Natural killer cell (primary cell): ENCODE measurements at regions not wholly inside any gene's neighbourhood (a gene's known extent, or its start where the extent isn't known, plus 50 kb on each side); places are given as distances from the start of the nearest gene placed in this dataset.

Source experiments
- ATAC-seq, 3 donors: fragments of 150-1000 bp in 2 of 3; fragments of 200-7000 bp in 1 of 3; cut with Tn5 transposase; 1 replicate in 1 of 3; 2 replicates in 2 of 3; pipeline ENCODE4 v1.10.0; 2021; ENCODE audit warnings: mild to moderate bottlenecking in 2 of 3, moderate library complexity in 2 of 3
- DNase-seq, 2 donors: peaks; one replicate each; pipeline versions ENCODE4 v3.0.0 to v3.0.0-alpha.2; 2013 to 2021; ENCODE audit warnings: mixed read lengths in 1 of 2
- H3K27ac ChIP-seq: one replicate; pipeline ENCODE4 v1.5.1; 2013; ENCODE audit warnings: mild to moderate bottlenecking, low read length
- H3K27me3 ChIP-seq: one replicate; pipeline ENCODE4 v1.6.1; 2013; ENCODE audit warnings: low read length; ENCODE audit not compliant: control insufficient read depth, insufficient read depth
- H3K36me3 ChIP-seq: one replicate; pipeline ENCODE4 v1.6.1; 2013; ENCODE audit warnings: low read length; ENCODE audit not compliant: control insufficient read depth, insufficient read depth
- H3K4me1 ChIP-seq: one replicate; pipeline ENCODE4 v1.6.1; 2013; ENCODE audit warnings: low read length; ENCODE audit not compliant: control insufficient read depth, insufficient read depth
- H3K4me3 ChIP-seq: one replicate; pipeline ENCODE4 v1.5.1; 2013; ENCODE audit warnings: low read length
- H3K9me3 ChIP-seq: one replicate; pipeline ENCODE4 v1.6.1; 2013; ENCODE audit warnings: low read length; ENCODE audit not compliant: control insufficient read depth, insufficient read depth
- H3K27ac Mint-ChIP-seq, 2 donors: one replicate each; pipeline ENCODE4 v1.8.0; 2022; ENCODE audit warnings: mild to moderate bottlenecking in 2 of 2, mixed read lengths in 2 of 2, moderate library complexity in 1 of 2
- H3K27me3 Mint-ChIP-seq, 2 donors: one replicate each; pipeline ENCODE4 v1.8.0; 2022; ENCODE audit warnings: low read depth in 2 of 2, mixed read lengths in 2 of 2
- H3K36me3 Mint-ChIP-seq: one replicate; pipeline ENCODE4 v1.8.0; 2022; ENCODE audit warnings: mixed read lengths
- H3K4me1 Mint-ChIP-seq, 2 donors: one replicate each; pipeline ENCODE4 v1.8.0; 2022; ENCODE audit warnings: mixed read lengths in 2 of 2
- H3K4me3 Mint-ChIP-seq: one replicate; pipeline ENCODE4 v1.8.0; 2022; ENCODE audit warnings: mild to moderate bottlenecking, moderate library complexity, mixed read lengths
- H3K9me3 Mint-ChIP-seq, 2 donors: one replicate each; pipeline ENCODE4 v1.8.0; 2022; ENCODE audit warnings: mixed read lengths in 2 of 2
- WGBS: methylation state at CpG from one replicate; pipeline ENCODE4 v1.1.7; 2013; ENCODE audit warnings: missing lambda C conversion rate; ENCODE audit not compliant: insufficient coverage; 5-methylcytosine and 5-hydroxymethylcytosine counted together
- intact Hi-C: fragments of 100-400 bp; cut with micrococcal nuclease; formaldehyde crosslinking; loops from one replicate; pipeline ENCODE4 v1.14.2; 2022
- TF ChIP-seq, protein P1 (sequence below): fragments of 200-600 bp; IDR thresholded peaks from one replicate; pipeline ENCODE4 v1.8.0; 2022; ENCODE audit warnings: antibody characterized with exemption

DNA sequence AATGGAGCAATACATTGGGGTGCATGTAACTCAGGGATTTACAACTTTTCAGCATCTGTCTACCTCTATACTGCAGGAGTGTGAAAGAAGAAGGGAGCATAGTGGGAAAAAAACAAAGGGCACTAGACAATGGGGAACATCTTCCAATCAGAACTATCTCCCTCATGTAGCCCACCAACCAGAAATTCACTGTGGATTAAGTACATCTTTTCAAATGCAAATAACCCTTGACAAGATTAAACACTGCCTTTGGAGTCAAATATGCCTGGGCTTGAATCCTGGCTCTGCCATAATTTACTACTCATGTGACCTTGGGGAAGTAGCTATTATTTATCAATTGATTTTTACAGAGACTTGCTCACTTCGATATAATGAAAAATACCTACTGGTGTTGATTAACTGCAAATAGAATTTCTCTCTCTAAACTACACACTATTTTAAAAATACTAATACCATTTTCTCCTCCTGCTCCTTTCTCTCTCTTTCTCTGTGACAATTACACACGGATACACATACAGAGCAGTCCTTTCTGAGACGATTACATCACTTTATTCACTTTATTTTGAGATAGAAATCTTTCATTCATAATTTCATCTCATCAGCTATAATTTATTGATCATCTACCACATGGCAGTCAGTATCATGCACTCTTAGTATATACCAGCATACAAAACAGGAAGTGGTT is 783.7 kb downstream of the FRK start:
- no peak overlapping the region for H3K4me3 Mint-ChIP-seq
- TF ChIP-seq, protein P1, sequence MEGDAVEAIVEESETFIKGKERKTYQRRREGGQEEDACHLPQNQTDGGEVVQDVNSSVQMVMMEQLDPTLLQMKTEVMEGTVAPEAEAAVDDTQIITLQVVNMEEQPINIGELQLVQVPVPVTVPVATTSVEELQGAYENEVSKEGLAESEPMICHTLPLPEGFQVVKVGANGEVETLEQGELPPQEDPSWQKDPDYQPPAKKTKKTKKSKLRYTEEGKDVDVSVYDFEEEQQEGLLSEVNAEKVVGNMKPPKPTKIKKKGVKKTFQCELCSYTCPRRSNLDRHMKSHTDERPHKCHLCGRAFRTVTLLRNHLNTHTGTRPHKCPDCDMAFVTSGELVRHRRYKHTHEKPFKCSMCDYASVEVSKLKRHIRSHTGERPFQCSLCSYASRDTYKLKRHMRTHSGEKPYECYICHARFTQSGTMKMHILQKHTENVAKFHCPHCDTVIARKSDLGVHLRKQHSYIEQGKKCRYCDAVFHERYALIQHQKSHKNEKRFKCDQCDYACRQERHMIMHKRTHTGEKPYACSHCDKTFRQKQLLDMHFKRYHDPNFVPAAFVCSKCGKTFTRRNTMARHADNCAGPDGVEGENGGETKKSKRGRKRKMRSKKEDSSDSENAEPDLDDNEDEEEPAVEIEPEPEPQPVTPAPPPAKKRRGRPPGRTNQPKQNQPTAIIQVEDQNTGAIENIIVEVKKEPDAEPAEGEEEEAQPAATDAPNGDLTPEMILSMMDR: no peak
- H3K27ac Mint-ChIP-seq: no peak overlapping the region
- H3K27ac ChIP-seq: no peak overlapping the region
- H3K36me3 ChIP-seq: no peaks in the 10 kb centered on the region
- no peaks in the 10 kb centered on the region for H3K27me3 ChIP-seq
- 82% methylated on average over 3 of the region's 3 CpGs for WGBS
- no peak overlapping the region for H3K4me3 ChIP-seq
- no peaks in the 10 kb centered on the region for H3K27me3 Mint-ChIP-seq
- H3K36me3 Mint-ChIP-seq: no peaks in the 10 kb centered on the region
- peaks cover 7% of the 10 kb centered on the region for H3K9me3 ChIP-seq
- DNase-seq (no peak), ATAC-seq (no peak)
- peaks cover 8 to 26% of the 10 kb centered on the region in 2 donors for H3K9me3 Mint-ChIP-seq
- H3K4me1 Mint-ChIP-seq: no peaks in the 10 kb centered on the region
- H3K4me1 ChIP-seq: no peaks in the 10 kb centered on the region
- intact Hi-C loops: no loop called here

DNA sequence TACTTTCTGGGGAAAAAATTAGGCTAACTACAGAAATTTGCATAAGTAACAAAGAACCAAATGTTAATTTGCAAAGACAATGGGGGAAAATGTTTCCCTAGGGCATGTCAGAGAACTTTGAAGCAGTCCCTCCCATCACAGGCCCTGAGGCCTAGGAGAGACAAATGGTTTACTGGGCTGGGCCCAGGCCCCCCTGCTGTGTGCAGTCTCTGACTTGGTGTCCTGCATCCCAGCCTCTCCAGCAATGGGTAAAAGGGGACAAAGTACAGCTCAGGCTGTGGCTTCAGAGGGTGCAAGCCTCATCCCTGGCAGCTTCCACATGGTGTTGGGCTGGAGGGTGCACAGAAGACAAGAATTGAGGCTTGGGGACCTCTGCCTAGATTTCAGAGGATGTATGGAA is 788.4 kb downstream of the FRK start:
- Histone ChIP-seq H3K4me3 (no peak overlapping the region), H3K36me3 (no peaks in the 10 kb centered on the region), H3K9me3 (peaks cover 7% of the 10 kb centered on the region), H3K27me3 (no peaks in the 10 kb centered on the region), H3K4me1 (no peaks in the 10 kb centered on the region), H3K27ac (no peak overlapping the region)
- Mint-ChIP-seq H3K9me3 (peaks cover 7 to 22% of the 10 kb centered on the region in 2 donors), H3K4me3 (no peak overlapping the region), H3K4me1 (no peaks in the 10 kb centered on the region), H3K27me3 (no peaks in the 10 kb centered on the region), H3K27ac (no peak overlapping the region), H3K36me3 (no peaks in the 10 kb centered on the region)
- no peak for DNase-seq
- no peak for ATAC-seq
- intact Hi-C loops: no loop called here
- TF ChIP-seq, protein P1: no peak

DNA sequence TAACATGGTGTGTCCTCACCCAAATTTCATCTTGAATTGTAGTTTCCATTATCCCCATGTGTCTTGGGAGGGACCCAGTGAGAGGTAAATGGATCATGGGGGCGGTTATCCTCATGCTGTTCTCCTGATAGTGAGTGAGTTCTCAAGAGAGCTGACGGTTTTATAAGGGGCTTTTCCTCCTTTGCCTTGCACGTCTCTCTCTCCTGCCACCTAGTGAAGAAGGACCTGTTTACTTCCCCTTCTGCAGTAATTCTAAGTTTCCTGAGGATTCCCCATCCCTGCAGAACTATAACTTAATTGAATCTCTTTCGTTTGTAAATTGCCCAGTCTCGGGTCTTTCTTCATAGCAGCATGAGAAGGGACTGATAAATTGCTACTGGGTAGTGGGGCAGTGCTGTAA is 789.3 kb downstream of the FRK start:
- DNase-seq: no peak
- H3K27ac ChIP-seq: no peak overlapping the region
- H3K27me3 ChIP-seq: no peaks in the 10 kb centered on the region
- no peaks in the 10 kb centered on the region for H3K36me3 Mint-ChIP-seq
- TF ChIP-seq, protein P1: no peak
- no peaks in the 10 kb centered on the region for H3K27me3 Mint-ChIP-seq
- no peak overlapping the region for H3K4me3 ChIP-seq
- no peak overlapping the region for H3K27ac Mint-ChIP-seq
- no peaks in the 10 kb centered on the region for H3K4me1 Mint-ChIP-seq
- H3K4me1 ChIP-seq: no peaks in the 10 kb centered on the region
- peaks cover 7 to 16% of the 10 kb centered on the region in 2 donors for H3K9me3 Mint-ChIP-seq
- no peak for ATAC-seq
- H3K36me3 ChIP-seq: no peaks in the 10 kb centered on the region
- H3K9me3 ChIP-seq: peaks cover 7% of the 10 kb centered on the region
- 73% methylated on average over 5 of the region's 5 CpGs for WGBS
- intact Hi-C loops: no loop called here
- H3K4me3 Mint-ChIP-seq: no peak overlapping the region

DNA sequence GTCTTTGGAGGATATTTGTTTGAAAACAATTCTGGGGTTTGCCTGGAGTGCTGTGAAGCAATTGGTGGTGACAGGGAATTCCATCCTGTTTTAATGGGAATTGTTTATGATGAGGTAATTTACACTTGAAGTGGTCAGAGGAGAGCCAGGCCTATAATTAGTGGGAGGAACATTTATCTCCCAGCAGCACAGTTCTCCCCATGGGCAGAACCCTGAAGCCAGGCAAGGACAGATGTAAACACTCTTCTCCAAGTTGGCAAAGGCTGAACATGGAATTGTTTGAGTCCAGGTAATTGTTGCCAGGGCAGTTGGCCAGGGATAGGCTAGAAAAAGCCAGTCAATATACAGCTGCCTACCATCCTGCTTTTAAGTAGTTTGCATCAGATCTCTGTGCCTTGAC is 789.7 kb downstream of the FRK start:
- TF ChIP-seq, protein P1: no peak
- H3K9me3 ChIP-seq: peaks cover 7% of the 10 kb centered on the region
- Mint-ChIP-seq H3K9me3 (peaks cover 11 to 20% of the 10 kb centered on the region in 2 donors), H3K27ac (no peak overlapping the region), H3K4me1 (no peaks in the 10 kb centered on the region), H3K4me3 (no peak overlapping the region), H3K27me3 (no peaks in the 10 kb centered on the region), H3K36me3 (no peaks in the 10 kb centered on the region)
- no peaks in the 10 kb centered on the region for H3K27me3 ChIP-seq
- no peaks in the 10 kb centered on the region for H3K36me3 ChIP-seq
- H3K4me1 ChIP-seq: no peaks in the 10 kb centered on the region
- ATAC-seq: no peak
- H3K4me3 ChIP-seq: no peak overlapping the region
- DNase-seq: no peak
- no peak overlapping the region for H3K27ac ChIP-seq
- intact Hi-C loops: no loop called here
